IMR-90 (cell line): ENCODE measurements at regions not wholly inside any gene's neighbourhood (a gene's known extent, or its start where the extent isn't known, plus 50 kb on each side); places are given as distances from the start of the nearest gene placed in this dataset.

Experiments used
- CEBPB ChIP-seq: IDR thresholded peaks from 2 replicates; pipeline ENCODE4 v1.6.1; 2012; ENCODE audit warnings: low read depth, low read length, improper control_type of control experiment
- CHD1 ChIP-seq: IDR thresholded peaks from 2 replicates; pipeline ENCODE4 v1.6.1; 2012; ENCODE audit warnings: low read depth, low read length, improper control_type of control experiment
- CTCF ChIP-seq: conservative IDR thresholded peaks from 2 replicates; pipeline ENCODE4 v1.5.1; 2012; ENCODE audit warnings: mild to moderate bottlenecking, low read depth, low read length, improper control_type of control experiment
- SMC3 ChIP-seq: fragments of 150-350 bp; IDR thresholded peaks from 2 replicates; pipeline ENCODE4 v1.6.1; 2016; ENCODE audit warnings: low read depth, mild to moderate bottlenecking, antibody characterized with exemption, low read length, moderate library complexity
- USF2 ChIP-seq: fragments of 150-350 bp; IDR thresholded peaks from 2 replicates; pipeline ENCODE4 v1.6.1; 2017; ENCODE audit warnings: mild to moderate bottlenecking, antibody characterized with exemption, low read length, low read depth

GRCh38 chr3:40869013-40869412, 330.3 kb upstream of the CTNNB1 start:
- TF ChIP-seq SMC3 (no peak), CTCF (no peak), CEBPB (no peak), CHD1 (no peak), USF2 (no peak)
